ENCODE measurements at regions not wholly inside any gene's neighbourhood (a gene's known extent, or its start where the extent isn't known, plus 50 kb on each side); places are given as distances from the start of the nearest gene placed in this dataset.

DNA sequence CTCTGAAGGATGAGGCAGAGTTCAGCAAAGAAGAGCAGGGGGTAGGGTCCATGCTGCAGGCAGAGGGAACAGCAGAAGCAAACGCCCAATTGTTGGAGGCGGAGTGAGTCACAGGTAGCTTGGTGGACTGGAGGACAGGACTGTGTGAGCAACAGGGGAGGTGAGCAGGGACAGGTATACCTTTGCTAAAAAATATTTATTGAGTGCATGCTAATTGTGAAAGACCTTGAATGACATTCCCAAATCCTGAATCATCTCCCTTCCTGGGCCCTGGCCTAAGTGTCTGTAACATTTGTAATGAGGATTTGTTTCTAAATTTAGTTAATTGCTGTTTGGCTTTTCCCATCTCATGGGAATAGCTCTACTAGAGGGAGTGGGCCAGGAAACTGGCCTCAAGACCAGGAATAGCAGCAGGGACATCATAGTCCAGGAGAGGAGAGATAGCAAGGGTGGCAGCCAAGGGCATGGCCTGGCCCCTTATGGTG lies 123.7 kb downstream of the FOXD2 start:
- FAIRE-seq, result peak; percentile 90
- TF ChIP-seq, protein P1, sequence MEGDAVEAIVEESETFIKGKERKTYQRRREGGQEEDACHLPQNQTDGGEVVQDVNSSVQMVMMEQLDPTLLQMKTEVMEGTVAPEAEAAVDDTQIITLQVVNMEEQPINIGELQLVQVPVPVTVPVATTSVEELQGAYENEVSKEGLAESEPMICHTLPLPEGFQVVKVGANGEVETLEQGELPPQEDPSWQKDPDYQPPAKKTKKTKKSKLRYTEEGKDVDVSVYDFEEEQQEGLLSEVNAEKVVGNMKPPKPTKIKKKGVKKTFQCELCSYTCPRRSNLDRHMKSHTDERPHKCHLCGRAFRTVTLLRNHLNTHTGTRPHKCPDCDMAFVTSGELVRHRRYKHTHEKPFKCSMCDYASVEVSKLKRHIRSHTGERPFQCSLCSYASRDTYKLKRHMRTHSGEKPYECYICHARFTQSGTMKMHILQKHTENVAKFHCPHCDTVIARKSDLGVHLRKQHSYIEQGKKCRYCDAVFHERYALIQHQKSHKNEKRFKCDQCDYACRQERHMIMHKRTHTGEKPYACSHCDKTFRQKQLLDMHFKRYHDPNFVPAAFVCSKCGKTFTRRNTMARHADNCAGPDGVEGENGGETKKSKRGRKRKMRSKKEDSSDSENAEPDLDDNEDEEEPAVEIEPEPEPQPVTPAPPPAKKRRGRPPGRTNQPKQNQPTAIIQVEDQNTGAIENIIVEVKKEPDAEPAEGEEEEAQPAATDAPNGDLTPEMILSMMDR (optimal IDR thresholded peaks at IDR 0.05 in 1 of 3, IDR thresholded peaks at IDR 0.05 in 1 of 3, conservative IDR thresholded peaks at IDR 0.05 in 1 of 3; ENCODE audit: extremely low read depth in 1 of 3, insufficient read depth in 2 of 3, low read length in 3 of 3), result no peak
- TF ChIP-seq EZH2 (IDR thresholded peaks at IDR 0.05; ENCODE audit: low read length), result no peak
- H3K4me2 ChIP-seq (ENCODE audit: control insufficient read depth, extremely low read depth, insufficient read depth, low read depth, low read length), result peak overlapping the region; percentile 19

GRCh38 chr1:47562147-47562546 lies 124.3 kb downstream of the FOXD2 start:
- H3K4me2 ChIP-seq (ENCODE audit: control insufficient read depth, extremely low read depth, insufficient read depth, low read depth, low read length), result peak overlapping the region; percentile 19
- H3K27me3 ChIP-seq (ENCODE audit: control insufficient read depth, extremely low read depth, insufficient read depth, low read length), result no peaks in the 10 kb centered on the region
- no peak overlapping the region for H2AFZ ChIP-seq (ENCODE audit: control insufficient read depth, low read length)
- H4K20me1 ChIP-seq (ENCODE audit: control insufficient read depth, extremely low read depth, insufficient read depth, low read length), result no peaks in the 10 kb centered on the region
- no peaks in the 10 kb centered on the region for H3K9me3 ChIP-seq (ENCODE audit: control insufficient read depth, low read depth, low read length)
- FAIRE-seq (no peak), DNase-seq (ENCODE audit: low read depth, low spot score) (no peak)
- dilution Hi-C loops (cut with MboI; ENCODE audit: extremely low pct_ligation_motif_present, low sequenced_read_pairs), result no loop called here
- peaks cover 18% of the 10 kb centered on the region for H3K4me1 ChIP-seq (ENCODE audit: control insufficient read depth, extremely low read depth, insufficient read depth, low read length)
- H3K79me2 ChIP-seq (ENCODE audit: control insufficient read depth, insufficient read depth, low read length), result no peaks in the 10 kb centered on the region
- TF ChIP-seq, protein P1 (optimal IDR thresholded peaks at IDR 0.05 in 1 of 3, IDR thresholded peaks at IDR 0.05 in 1 of 3, conservative IDR thresholded peaks at IDR 0.05 in 1 of 3; ENCODE audit: extremely low read depth in 1 of 3, insufficient read depth in 2 of 3, low read length in 3 of 3), result no peak
- no peak for TF ChIP-seq EZH2 (IDR thresholded peaks at IDR 0.05; ENCODE audit: low read length)
- H3K27ac ChIP-seq (ENCODE audit: control insufficient read depth, insufficient read depth, low read length), result peak overlapping the region; percentile 4
- no peaks in the 10 kb centered on the region for H3K36me3 ChIP-seq (ENCODE audit: control insufficient read depth in 2 of 2, extremely low read depth in 1 of 2, insufficient read depth in 2 of 2, low read length in 2 of 2)
- no peak overlapping the region for H3K4me3 ChIP-seq (ENCODE audit: control insufficient read depth in 2 of 3, extremely low read depth in 1 of 3, insufficient read depth in 2 of 3, low read depth in 1 of 3, low read length in 3 of 3)
- H3K9ac ChIP-seq (ENCODE audit: control insufficient read depth, extremely low read depth, insufficient read depth, low read length), result no peak overlapping the region
- no peaks in the 10 kb centered on the region for H3K9me1 ChIP-seq (ENCODE audit: control insufficient read depth, extremely low read depth, insufficient read depth, low read length)

More for the DNA sequence above, 123.7 kb downstream of the FOXD2 start:
- Histone ChIP-seq H3K9ac (ENCODE audit: control insufficient read depth, extremely low read depth, insufficient read depth, low read length) (no peak overlapping the region), H3K36me3 (ENCODE audit: control insufficient read depth in 2 of 2, extremely low read depth in 1 of 2, insufficient read depth in 2 of 2, low read length in 2 of 2) (no peaks in the 10 kb centered on the region), H4K20me1 (ENCODE audit: control insufficient read depth, extremely low read depth, insufficient read depth, low read length) (no peaks in the 10 kb centered on the region), H3K27ac (ENCODE audit: control insufficient read depth, insufficient read depth, low read length) (peak overlapping the region; percentile 4), H3K9me1 (ENCODE audit: control insufficient read depth, extremely low read depth, insufficient read depth, low read length) (no peaks in the 10 kb centered on the region), H3K79me2 (ENCODE audit: control insufficient read depth, insufficient read depth, low read length) (no peaks in the 10 kb centered on the region), H3K9me3 (ENCODE audit: control insufficient read depth, low read depth, low read length) (no peaks in the 10 kb centered on the region), H3K4me1 (ENCODE audit: control insufficient read depth, extremely low read depth, insufficient read depth, low read length) (peaks cover 18% of the 10 kb centered on the region), H3K4me3 (ENCODE audit: control insufficient read depth in 2 of 3, extremely low read depth in 1 of 3, insufficient read depth in 2 of 3, low read depth in 1 of 3, low read length in 3 of 3) (no peak overlapping the region), H3K27me3 (ENCODE audit: control insufficient read depth, extremely low read depth, insufficient read depth, low read length) (peaks cover under 1% of the 10 kb centered on the region), H2AFZ (ENCODE audit: control insufficient read depth, low read length) (no peak overlapping the region)
- dilution Hi-C loops (cut with MboI; ENCODE audit: extremely low pct_ligation_motif_present, low sequenced_read_pairs), result no loop called here
- DNase-seq (ENCODE audit: low read depth, low spot score), result peak; percentile 65
